GM12878 (cell line): ENCODE measurements at regions not wholly inside any gene's neighbourhood (a gene's known extent, or its start where the extent isn't known, plus 50 kb on each side); places are given as distances from the start of the nearest gene placed in this dataset.

ENCODE experiments used
- SMAD1 ChIP-seq: fragments of 450-650 bp; IDR thresholded peaks from 2 replicates; pipeline ENCODE4 v1.6.1; 2018; ENCODE audit warnings: mild to moderate bottlenecking, low read depth; ENCODE audit not compliant: partially characterized antibody
- USF1 ChIP-seq: IDR thresholded peaks from 2 replicates; pipeline ENCODE4 v1.6.1; 2011; ENCODE audit warnings: borderline replicate concordance, low read depth, mild to moderate bottlenecking, moderate library complexity, mixed read lengths, low read length; ENCODE audit not compliant: insufficient read depth; ENCODE audit errors: extremely low read length

- no peak for TF ChIP-seq USF1
- no peak for TF ChIP-seq SMAD1
Measured at GRCh38 chr17:34764716-34765115, 185.3 kb downstream of the TMEM132E start.
